ENCODE measurements at regions not wholly inside any gene's neighbourhood (a gene's known extent, or its start where the extent isn't known, plus 50 kb on each side); places are given as distances from the start of the nearest gene placed in this dataset.

DNA sequence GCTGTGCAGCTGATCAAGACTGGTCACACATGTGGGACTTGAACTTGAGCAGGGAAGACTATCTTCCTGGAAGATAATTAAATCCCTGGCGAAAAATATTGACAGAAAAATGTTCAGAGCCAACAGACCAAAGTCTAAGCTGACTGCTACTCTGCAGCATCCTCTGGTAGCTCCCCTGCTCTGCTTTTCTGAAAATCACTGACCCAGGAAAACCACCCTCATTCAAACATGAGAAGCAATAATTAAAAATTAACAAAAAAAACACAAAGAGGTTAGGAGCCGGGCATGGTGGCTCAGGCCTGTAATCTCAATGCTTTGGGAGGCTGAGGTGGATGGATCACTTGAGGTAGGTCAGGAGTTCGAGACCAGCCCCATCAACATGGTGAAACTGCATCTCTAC, 151.9 kb downstream of the SCG2 start:
- TF ChIP-seq, protein P1, sequence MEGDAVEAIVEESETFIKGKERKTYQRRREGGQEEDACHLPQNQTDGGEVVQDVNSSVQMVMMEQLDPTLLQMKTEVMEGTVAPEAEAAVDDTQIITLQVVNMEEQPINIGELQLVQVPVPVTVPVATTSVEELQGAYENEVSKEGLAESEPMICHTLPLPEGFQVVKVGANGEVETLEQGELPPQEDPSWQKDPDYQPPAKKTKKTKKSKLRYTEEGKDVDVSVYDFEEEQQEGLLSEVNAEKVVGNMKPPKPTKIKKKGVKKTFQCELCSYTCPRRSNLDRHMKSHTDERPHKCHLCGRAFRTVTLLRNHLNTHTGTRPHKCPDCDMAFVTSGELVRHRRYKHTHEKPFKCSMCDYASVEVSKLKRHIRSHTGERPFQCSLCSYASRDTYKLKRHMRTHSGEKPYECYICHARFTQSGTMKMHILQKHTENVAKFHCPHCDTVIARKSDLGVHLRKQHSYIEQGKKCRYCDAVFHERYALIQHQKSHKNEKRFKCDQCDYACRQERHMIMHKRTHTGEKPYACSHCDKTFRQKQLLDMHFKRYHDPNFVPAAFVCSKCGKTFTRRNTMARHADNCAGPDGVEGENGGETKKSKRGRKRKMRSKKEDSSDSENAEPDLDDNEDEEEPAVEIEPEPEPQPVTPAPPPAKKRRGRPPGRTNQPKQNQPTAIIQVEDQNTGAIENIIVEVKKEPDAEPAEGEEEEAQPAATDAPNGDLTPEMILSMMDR (conservative IDR thresholded peaks at IDR 0.05), result no peak
- TF ChIP-seq ZFX (IDR thresholded peaks at IDR 0.05), result no peak

All from C4-2B (cell line).